ENCODE measurements at regions not wholly inside any gene's neighbourhood (a gene's known extent, or its start where the extent isn't known, plus 50 kb on each side); places are given as distances from the start of the nearest gene placed in this dataset.

DNA sequence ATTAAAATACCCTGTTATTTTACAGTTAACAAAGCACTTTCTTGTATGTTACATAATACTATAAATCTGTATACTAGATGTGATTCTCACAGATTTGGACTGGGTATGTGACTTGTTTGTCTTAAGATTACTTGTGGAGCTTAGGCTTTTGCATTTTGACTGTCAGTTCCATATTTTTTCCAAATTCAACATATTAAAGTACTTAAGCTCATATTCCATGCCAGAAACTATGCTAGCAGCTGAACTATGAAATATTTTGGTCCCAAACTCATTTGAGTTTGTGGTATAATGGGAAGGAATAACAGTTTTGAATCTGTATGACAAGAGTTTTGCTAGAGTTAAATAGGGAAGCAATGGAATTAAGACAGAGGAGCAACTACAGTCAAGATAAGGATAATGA, 841.4 kb downstream of the JRKL start:
- in situ Hi-C loops (cut with HindIII; ENCODE audit: low sequenced_read_pairs) = no loop called here

DNA sequence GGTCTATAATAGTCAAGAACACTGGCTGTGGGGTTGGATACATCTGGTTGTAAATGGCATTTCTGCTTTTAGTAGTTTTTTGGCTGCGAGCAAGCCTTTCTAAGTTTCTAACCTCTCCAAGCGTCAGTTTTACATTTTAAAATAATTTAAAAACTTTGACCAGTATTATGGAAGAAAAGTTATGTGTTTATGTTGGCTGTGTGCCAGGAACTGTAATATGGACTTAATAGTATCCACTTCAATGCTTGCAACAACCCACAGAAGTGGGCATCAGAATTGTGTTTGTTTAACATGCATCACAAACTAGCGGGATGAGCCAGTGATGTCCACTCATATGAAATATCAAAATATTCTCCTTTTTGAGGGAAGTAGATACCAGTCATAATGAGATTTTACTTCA, 844.2 kb downstream of the JRKL start:
- in situ Hi-C loops (cut with HindIII; ENCODE audit: low sequenced_read_pairs) = no loop called here

DNA sequence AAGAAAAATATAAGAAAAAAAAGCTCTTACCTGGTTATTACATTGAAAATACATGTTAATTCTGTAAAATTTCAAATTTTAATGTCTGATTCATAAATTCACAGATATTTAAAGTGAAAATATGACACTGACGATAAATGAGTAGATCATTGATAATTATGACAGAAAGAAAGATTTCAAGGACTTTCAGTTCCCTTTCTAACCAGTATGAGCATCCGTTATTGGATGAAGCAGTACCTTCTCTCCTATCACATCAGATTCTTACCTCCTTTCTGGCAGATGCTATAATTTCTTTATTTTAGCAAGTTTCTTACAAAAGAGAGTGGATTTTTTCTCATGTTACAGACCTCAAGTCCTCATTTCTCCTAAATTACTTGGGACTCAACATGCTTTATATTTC, 847.3 kb downstream of the JRKL start:
- in situ Hi-C loops (cut with HindIII; ENCODE audit: low sequenced_read_pairs) = no loop called here

DNA sequence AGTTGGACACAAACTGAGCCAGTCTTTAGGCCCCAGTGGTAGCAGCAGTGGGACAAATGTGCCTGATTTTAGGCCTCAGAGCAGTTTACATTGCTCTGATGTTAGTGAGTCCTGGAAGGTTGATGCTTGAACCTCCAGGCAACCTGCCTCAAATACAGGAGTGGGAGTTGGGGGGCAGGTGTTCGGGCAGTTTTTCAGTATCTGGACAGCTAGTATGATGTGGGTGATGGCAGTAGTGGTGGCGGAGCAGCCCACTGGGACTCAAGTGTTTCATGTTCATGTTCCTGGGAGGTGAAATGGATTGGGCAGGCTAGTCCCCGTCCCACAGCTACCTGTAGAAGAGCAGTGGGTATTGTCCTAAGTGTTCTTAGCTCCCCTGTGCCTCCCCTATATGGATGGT, 857.8 kb downstream of the JRKL start:
- in situ Hi-C loops (cut with HindIII; ENCODE audit: low sequenced_read_pairs) = no loop called here

DNA sequence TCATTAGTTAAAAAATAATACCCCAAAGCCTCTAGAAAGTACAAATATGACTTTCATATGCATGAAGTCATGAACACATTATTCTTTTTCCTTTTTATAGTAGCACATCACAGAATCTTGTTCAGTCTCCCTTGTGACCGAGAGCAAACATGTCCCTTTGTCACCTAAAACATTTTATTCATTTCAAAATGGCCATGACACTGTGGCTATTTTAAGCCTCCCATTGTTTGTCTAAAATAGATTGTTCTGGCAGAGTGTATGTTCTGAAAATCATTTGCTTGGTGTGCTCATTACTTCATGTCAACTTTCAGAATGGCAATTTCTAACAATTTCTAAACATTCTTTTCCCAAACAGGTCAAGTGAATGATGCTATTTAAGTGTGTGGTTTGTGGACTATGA, 865.0 kb downstream of the JRKL start:
- in situ Hi-C loops (cut with HindIII; ENCODE audit: low sequenced_read_pairs) = no loop called here

DNA sequence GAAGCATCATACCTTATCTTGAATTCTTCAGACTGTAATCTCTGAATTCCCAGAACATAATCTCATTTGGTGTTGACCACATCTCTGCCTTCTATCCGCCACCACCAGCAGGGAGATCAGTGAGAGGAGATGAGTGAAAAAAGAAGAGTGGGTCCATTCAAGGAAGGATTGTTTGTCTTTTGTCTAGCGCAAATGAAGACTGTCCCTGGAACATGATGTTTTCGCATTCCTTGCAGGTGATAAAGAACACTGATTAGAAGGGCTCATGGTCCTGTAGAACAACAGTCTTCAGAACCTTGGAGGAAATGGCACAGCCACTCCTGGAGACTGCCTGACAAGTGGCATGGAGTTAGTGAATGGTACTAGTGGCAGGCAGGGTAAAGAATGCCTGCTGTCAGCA, 869.6 kb downstream of the JRKL start:
- in situ Hi-C loops (cut with HindIII; ENCODE audit: low sequenced_read_pairs) = no loop called here

DNA sequence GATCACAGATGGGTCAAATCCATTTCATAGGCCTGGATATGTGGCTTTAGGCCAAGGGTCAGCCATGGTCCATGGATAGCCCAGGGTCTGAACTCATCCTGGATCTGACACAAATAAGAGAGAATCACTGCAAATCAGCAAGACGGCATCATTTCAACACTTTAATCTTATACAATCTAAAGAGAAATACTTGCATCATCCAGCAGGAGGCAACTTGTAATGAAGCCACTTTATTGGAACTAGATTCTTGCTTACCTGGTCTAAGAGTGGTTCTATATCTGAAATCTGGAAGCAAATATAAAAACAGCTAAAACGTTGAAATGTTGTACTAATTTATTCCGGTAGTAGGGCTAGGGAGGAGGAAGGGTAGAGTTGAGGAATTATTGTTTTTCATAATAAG, 870.1 kb downstream of the JRKL start:
- in situ Hi-C loops (cut with HindIII; ENCODE audit: low sequenced_read_pairs) = no loop called here

DNA sequence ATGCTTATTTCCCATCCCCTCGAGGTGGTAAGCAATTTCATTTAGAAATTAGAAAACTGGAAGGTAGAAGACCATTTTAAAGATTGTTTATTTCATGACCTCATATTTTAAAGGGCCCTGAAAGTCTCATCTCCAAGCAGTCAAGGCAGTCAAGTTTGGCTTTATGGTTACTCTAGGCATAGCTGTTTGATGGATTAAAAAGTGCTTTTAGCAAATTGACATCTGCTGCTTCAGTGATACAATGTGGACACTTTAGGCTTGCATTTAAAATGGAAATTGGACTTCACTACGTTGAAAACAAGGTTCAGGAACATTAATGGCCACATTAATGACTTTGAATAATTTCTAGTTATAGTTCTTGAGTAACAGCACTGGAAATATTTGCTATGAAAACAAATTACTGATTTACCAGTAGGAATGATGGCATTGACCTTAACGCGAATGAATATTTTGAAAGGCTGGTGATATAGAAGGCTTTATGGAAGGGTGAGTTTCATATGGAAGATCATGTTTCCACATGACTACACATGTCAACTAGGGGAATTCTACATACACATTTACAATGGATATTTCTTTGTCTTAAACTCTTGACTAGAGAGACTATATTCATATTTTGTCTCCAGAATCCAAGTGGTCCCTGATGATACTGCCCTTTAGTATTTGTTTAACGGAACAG, 873.5 kb downstream of the JRKL start:
- in situ Hi-C loops (cut with HindIII; ENCODE audit: low sequenced_read_pairs) = no loop called here

DNA sequence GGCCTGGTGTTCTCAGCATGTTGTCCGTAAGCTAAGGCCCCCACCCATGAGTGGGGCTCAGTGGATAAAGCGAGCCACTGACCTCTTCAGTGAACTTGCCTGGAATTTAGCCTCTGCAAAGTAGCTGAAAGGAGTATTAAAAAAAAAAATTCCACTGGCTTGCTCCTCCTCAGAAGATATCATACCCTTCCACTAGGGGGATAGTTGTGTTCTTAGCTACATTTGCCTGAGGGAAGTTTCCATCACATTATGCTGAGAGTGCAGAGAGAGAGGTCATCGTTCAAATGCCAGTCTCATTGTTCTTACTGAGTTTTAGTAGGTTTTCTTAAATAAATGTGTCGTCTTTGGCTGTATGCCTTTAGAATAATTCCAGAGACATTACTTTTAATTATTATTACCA, 879.7 kb downstream of the JRKL start:
- in situ Hi-C loops (cut with HindIII; ENCODE audit: low sequenced_read_pairs) = no loop called here

DNA sequence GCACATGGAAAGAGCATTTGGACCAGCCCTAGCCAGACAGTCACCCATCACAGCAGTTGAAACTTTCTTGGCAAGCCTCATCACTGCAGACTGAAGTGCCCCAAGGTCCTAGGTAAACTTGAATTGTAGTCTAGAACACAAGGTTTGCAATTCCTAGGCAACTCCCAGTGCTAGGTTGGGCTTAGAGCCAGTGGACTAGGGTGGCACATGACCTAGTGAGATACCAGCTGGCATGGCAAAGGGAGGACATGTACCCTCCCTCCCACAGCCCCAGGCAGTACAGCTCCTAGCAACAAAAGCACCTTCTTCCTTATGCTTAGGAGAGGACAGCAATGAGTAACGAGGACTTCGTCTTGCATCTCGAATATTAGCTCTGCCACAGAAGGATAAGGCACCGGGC, 889.5 kb downstream of the JRKL start:
- in situ Hi-C loops (cut with HindIII; ENCODE audit: low sequenced_read_pairs) = no loop called here

DNA sequence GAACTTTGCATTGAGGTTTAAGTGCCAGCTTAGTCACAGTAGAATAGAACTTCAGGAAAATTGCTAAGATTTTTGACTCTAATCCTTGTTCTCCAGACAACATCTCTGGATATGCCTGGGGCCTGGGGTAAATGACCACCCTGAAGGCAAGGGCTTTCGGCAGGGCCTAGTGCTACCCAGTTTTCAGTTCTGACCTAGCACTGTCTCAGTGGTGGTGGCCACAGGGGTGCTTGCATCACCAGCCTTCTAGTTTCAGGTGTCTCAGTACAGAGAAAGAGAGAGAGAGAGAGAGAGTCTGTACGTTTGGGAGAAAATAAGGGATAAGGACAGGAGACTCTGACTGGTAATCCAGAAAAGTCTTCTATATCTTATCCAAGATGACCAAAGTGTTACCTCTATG, 890.5 kb downstream of the JRKL start:
- in situ Hi-C loops (cut with HindIII; ENCODE audit: low sequenced_read_pairs) = no loop called here

DNA sequence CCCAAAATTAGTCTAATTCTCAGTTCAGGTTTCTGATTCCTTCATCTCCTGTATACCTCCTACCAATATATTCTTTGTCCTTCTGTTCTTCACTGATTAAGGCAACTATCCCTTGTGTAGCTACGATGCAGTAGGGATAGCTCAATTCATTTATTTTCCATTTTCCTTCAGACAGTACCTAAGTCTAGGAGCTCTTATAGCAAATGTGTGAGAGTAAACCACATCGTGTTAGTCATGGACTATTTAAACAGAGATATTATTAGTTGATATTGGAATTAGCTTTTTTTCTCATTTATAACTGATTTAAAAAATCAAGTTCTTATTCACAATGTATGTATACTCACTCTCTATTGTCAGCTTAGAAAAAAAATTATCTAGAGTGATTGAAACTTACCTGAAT, 900.0 kb downstream of the JRKL start:
- in situ Hi-C loops (cut with HindIII; ENCODE audit: low sequenced_read_pairs) = no loop called here

DNA sequence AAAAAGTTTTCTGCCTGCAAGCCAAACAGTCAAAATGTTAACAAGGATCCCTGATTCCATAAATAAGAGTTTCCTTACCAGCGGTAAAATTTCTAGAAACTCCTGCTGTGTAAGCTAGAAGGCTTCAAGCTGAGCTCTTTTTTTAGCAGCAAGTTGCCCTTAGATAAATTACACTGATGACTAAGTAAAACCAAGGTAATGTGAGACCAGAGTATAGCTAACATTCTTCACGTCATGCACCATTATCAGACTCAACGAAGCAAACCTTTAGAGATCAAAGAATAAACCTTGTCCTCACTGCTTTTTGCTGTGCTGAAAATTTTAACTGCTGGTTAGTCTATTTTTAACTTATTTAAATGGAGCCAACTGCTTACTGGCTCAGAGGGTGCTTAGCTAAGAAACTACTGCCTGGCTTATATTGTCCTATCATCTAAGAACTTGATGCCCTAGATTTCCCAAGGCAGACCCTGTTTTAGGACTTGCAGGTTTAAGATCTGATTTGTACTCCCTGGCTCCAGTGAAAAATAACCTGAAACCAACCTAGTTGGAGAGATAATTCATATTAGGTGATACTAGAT, 900.7 kb downstream of the JRKL start:
- in situ Hi-C loops (cut with HindIII; ENCODE audit: low sequenced_read_pairs) = no loop called here

DNA sequence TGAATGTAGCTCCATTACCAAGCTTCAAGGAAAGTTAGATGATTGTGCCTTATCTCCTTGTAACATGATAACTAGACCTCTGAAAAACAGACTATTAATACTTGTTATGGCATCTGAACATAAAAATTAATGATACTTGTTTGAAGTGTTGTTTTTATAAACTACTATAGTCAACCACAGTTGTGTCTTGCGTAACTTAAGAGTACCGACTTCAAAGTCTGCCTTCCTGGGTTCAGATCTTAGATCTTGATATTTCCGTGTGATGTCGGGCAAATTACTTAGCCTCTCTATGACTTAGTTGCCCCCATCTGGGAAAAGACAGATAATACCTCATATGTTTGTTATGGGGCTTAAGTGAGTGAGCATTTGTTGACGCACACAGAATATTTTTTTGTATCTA, 906.5 kb downstream of the JRKL start:
- in situ Hi-C loops (cut with HindIII; ENCODE audit: low sequenced_read_pairs) = no loop called here

DNA sequence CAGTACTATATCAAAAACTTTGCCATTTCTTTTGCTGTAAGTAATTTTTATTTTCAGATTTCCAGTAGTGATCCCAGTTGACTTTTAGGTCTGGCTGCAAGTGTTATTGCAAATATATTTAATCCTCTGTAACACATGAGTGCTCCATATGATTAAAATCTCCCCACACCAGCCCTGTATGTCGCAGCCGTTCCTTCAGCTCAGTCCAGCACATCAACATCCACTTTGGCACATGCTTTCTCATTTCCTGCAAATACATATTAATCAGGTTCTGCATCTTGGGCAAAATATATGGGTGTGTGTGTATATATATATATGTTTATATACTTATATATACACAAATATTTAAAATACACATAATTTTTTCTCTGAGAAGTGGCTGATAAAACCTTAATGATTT, 919.5 kb downstream of the JRKL start:
- in situ Hi-C loops (cut with HindIII; ENCODE audit: low sequenced_read_pairs) = no loop called here

DNA sequence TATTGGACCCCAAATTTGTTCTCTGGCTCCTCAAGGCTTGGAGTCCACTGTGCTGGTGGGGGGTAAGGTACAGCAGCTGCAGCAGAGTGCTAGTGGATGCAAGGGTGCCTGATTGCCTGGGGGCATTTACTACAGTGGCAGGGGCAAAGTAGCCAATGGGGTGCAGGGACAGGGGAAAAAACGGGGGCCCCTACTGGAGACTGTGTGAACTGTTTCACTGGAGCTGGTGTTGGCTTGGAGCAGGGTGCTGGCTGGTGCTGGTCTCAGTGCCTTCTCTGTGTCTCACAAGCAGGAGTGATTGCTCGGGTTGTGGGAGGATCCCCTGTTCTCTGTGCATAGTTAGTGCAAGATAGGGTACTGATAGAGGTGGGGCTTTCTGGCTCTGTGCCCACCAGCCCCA, 935.9 kb downstream of the JRKL start:
- in situ Hi-C loops (cut with HindIII; ENCODE audit: low sequenced_read_pairs) = no loop called here

DNA sequence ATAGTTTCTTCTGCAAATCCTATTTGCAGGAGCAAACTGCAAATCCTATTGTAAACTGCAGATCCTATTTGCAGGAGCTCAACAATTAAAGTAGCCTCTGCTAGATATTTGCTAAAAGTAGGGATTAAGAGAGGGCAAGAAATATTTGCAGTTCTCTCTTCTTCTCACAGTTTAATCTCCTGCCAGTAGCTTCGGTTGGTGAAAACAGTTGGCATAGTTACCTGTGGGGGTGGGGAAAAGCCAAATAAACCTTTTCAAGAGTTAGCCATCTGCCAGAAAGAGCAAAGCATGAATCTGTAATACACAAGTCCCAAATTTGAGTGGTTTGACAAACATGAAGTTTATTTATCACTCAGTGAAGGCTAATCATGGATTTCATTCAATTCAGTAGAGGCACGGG, 942.5 kb downstream of the JRKL start:
- in situ Hi-C loops (cut with HindIII; ENCODE audit: low sequenced_read_pairs) = no loop called here

DNA sequence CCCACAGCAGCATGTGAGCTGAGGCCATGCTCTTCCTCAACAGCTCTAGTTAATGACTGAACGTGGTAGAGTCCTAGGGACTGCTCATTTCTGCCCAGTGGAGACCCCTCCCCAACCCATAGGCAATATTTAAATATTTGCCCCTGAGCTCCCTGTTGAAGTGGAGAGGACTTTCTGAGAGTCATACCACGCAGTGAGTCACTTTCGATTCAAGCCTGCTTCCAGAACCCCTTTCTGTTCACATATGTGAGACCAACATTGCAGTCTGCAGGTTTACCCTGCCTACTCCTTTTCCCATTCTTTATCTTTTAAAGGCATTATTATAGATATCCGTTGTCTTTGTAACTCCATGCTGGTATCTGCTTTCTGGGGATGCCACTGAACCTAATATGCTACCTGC, 946.3 kb downstream of the JRKL start:
- in situ Hi-C loops (cut with HindIII; ENCODE audit: low sequenced_read_pairs) = no loop called here

DNA sequence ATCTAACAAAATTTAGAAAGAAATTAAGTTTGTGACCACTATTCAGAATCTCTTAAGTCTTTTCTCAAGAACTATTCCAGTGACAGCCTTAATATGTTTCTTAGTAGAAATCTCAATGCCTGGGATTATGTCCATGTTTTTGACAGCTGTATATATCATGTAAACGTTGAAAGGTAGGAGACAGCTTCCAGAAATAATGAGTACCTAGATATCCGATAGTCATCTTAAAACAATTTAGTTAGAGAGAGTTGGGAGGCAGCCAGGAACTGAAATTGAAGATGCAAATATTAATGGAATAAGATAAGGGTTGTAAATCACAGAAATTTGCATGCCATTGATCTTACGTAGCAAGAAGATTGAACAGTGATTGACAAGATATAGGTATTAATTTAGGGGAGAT, 955.2 kb downstream of the JRKL start:
- in situ Hi-C loops (cut with HindIII; ENCODE audit: low sequenced_read_pairs) = no loop called here

DNA sequence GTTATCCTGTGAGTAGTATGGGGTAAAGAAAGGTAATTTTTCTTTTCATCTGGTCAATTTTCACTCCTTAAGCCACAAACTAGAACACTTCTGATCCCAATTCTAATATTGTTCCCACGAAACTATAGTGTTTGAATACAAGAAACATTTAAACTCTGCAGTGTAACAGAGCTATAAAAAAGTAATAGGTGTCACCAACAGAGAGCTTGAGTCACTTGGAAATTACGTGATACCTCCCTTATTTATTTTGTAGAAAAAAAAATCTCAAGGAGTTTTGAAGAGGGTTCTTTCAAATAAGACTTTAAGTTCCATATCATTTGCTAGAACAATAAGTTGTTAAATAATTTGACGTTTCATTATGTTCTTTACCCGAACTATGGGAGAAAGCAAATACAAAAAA, 959.4 kb downstream of the JRKL start:
- in situ Hi-C loops (cut with HindIII; ENCODE audit: low sequenced_read_pairs) = no loop called here

DNA sequence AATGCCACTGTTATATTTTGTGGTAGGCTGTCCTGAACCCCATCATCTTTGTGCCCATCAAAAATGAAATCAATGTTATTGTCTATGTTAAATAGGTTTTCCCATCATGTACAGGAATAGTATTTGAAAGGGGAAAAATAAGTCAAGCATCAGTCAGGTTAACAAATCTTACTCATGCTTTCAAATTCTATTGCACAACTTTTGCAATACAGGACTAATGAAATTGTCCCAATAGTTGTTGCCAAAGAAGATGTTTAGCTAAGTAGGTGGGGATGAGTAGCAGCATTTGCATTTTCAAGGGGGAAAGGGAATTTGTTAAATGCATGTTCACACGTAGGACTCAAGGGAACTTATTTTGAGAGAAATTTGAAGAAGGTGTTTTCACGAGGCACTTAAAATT, 962.1 kb downstream of the JRKL start:
- in situ Hi-C loops (cut with HindIII; ENCODE audit: low sequenced_read_pairs) = no loop called here

DNA sequence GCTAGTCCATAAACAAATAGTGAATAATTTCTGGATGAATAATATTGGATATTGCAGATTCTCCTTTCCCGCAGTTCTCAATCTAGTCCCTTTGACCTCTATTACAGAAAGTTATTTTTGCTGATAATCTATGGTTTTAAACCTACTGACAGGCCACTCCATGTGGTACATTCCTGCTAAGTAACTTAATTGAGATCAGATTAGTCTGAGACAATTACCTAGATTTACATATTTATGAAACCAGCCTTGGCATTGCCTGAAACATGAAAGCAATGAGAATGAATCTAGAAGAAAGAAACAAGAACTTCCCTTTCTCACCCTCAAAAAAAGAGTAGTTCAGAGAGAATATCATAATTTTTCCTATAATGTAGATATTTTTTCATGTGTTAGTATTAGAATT, 964.2 kb downstream of the JRKL start:
- in situ Hi-C loops (cut with HindIII; ENCODE audit: low sequenced_read_pairs) = no loop called here

DNA sequence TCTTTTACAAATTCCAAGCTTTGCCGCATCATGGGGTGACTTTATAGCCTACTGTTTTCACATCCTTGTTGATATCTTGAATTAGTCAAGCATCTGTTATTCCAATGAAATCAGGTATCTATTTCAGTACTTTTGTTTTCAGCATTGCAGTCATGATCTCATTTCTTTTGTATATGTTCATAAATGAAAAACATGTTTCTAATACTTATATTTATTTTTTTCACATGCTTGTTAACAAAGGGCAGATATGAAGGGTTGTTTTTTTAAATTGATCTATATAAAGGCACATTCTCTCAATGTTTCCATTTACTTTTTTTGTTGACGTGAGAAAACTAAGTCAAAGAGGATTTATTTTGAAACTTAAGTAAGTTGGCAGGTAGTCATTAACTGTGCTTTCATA, 964.8 kb downstream of the JRKL start:
- in situ Hi-C loops (cut with HindIII; ENCODE audit: low sequenced_read_pairs) = no loop called here

Data from DLD1 (cell line).